ENCODE measurements at regions not wholly inside any gene's neighbourhood (a gene's known extent, or its start where the extent isn't known, plus 50 kb on each side); places are given as distances from the start of the nearest gene placed in this dataset.
"Not testable (repeated sequence)": the region's sequence is repeated elsewhere in the genome, so short reads cannot be mapped to it uniquely, and the experiment has no call there.

DNA sequence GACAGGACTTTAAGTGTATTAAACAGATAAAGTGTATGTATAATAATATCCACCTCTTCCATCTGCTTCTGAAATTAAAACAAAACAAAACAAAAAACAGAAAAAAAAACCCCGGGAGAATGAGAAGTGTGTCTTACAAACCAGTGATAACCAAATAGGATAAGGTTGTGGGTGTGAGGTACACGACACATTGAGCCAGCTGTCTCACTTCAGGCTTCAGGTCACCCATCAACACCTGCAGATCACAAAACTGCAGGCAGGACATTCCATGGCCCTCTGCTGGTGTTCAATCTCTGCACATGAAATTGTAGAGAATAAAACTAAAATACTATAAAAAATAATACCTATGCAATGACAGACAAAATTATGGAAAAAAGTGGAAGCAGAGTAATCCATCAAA is 339.9 kb downstream of the SFMBT2 start:
- DNase-seq (ENCODE audit: low read depth in 3 of 3, low spot score in 2 of 3), result no peak

DNA sequence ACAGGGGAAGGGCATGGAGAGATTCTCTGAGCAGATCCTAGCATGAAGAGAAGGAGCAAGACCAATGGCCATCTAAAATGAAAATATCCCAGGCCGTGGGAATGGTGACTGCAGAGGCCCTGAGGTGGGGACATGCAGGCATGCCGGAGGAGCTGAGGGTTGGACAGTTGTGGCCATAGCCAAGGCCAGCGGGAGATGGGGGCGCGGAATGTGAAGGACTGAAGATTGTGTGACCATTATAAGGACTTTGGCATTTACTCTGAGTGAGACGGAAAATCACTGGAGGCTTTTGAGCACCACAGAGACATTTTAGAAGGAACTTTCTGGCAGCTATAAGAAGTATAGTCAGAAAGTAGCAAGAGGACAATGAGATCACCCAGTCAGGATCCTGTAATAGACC is 341.1 kb downstream of the SFMBT2 start:
- no peak for DNase-seq (ENCODE audit: low read depth in 3 of 3, low spot score in 2 of 3)

DNA sequence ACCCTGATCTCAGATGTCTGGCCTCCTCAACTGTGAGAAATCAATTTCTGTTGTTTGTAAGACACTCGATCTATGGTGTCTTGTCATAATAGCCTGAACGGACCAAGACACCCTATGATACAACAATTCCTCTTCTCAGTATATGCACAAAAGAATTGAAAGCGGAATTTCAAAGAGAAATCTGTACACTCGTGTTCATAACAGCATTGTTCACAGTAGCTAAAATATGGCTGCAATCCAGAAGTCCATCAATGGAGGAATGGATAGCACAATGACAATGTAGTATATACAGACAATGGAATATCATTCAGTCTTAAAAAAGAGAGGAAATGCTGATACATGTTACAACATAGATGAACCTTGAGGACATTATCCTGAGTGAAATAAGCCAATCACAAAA is 354.6 kb downstream of the SFMBT2 start:
- DNase-seq (ENCODE audit: low read depth in 3 of 3, low spot score in 2 of 3), result no peak

DNA sequence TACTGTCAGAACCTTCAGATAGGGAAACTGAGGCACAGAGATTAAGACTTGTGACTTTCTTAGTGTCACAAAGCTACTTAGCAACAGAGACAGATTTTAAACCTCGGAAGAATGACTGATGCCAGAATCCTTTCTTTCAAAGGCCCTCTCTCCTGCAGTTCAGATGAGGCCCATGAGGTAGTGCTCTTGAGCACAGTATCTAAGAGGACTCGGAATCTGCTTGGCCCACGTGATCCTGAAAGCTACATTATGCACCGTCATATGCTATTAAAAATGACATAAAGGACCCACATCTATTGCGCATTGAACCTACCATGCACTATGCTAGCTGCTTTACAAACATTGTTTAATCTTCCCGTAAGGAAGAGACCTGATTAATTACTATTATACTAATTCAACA is 355.9 kb downstream of the SFMBT2 start:
- no peak for DNase-seq (ENCODE audit: low read depth in 3 of 3, low spot score in 2 of 3)

DNA sequence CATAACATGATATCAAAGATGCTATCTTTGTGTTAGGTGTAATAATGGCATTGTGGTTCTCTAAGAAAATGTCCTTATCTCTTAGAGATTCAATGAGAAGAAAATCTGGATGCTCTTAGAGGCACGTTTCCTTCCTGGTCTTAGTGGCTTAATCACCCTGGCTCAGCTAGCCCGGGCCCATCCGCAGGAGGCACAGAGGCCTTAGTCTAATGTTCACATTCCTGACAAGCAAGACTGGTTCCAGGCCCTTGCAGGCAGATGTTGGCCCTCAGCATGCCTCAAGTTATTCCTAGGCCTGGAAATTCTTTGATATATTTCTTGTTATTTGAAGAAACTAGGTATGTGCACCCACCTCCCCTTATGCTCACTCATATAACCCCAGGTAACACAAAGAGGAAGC is 357.6 kb downstream of the SFMBT2 start:
- no peak for DNase-seq (ENCODE audit: low read depth in 3 of 3, low spot score in 2 of 3)

DNA sequence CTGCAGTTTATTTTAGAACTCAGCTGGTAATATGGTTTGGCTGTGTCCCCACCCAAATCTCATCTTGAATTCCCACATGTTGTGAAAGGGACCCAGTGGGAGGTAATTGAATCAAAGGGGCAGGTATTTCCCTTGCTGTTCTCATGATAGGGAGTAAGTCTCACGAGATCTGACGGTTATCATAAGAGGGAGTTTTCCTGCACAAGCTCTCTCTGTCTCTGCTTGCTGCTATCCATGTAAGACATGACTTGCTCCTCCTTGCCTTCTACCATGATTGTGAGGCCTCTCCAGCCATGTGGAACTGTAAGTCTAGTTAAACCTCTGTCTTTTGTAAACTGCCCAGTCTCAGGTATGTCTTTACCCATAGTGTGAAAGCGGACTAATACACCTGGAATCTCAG is 360.8 kb downstream of the SFMBT2 start:
- not testable (repeated sequence) for DNase-seq (ENCODE audit: low read depth in 3 of 3, low spot score in 2 of 3)

DNA sequence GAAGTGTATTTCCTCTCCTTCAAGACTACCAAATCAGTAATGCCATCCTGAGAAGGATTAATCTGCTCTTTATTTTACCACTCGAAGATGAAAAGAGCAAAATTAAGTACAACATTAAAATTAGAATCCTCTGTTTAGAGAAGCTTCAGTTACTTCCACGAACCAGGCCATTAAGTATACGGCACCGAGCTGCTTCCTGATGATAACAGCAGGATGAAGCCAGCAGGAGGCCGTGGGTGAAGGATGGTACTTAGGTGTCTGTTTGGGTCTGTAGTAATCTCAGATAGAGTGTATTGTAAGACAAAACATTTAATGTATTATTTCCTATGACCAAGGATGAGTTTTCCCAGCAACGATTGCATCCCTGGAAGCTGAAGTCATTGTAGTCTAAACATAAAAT is 362.8 kb downstream of the SFMBT2 start:
- no peak for DNase-seq (ENCODE audit: low read depth in 3 of 3, low spot score in 2 of 3)

DNA sequence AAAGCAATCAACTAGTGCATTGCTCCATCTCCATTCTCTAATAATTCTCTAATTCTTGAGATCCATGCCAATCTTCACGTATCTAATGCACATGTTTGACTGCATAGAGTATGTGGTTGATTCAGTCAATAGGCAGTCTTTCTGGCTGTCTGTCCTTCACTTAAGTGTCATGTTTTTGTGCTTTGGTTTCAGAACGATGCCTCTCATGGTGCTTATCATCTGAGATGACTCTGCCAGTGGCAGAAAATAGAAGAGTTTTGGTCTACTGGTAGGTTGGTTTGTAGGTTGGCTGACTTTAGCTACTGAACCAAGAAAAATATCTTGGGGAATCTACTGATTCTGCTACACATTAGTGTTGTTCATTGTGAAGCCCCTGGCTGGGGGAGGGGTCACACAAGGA is 364.2 kb downstream of the SFMBT2 start:
- DNase-seq (ENCODE audit: low read depth in 3 of 3, low spot score in 2 of 3), result no peak

DNA sequence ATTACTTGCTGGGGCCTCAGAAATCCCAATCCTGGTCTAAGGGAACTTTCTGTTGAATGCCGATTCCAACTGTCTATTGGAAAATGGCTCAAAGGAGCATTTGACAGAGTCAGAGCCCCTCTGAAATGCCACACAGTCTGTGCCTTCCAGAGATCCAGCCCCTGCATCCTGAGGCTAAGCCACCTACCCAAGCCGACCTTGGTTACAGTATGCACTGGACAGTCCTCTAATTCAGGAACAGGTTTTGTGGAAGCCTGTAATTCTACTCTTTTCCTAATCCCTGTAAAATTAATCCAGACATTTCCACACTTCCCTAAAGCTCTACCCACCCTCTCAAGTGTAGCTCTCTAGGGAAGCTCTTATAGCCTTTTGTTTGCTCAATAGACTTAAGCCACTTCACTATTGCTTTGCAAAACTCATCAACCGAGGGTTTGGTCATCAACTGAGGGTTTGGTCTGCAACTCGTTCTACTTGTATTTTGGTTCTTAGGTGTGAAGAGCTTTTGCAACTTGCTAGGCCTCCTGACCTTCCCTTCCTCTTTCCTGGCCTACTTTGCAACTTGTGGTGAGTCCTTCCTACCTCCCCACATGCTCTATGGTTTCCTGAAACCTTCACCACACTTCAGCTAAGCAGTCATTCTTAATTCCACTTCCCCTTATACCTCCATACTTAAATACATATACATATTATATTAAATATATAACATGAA is 364.8 kb downstream of the SFMBT2 start:
- DNase-seq (ENCODE audit: low read depth in 3 of 3, low spot score in 2 of 3), result no peak

DNA sequence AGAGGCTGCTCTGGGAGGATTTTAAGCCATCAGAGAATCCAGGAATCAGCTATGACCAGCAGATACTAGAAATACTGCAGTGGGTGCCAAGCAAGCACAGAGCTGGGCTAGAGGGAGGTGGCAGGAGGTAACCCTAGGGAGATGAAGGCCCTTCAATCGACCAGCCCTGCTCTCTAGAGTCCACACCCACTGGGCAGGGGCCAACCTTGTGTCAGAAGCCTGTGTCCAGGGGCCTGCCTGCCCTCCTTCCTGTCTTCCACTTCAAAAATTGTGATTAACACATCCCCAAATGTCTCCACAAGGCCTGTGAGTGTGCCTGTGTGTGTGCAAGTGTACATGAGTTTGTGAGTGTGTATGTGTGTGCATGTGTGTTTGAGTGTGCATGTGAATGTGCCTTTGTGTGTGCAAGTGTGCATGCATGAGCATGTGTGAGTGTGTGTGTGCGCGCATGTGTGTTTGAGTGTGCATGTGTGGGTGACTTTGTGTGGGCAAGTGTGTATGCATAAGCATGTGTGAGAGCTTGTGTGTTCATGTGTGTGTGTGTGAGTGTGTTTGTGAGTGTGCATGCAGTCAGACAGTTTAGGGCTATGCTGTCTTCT is 367.7 kb downstream of the SFMBT2 start:
- DNase-seq (ENCODE audit: low read depth in 3 of 3, low spot score in 2 of 3), result no peak

DNA sequence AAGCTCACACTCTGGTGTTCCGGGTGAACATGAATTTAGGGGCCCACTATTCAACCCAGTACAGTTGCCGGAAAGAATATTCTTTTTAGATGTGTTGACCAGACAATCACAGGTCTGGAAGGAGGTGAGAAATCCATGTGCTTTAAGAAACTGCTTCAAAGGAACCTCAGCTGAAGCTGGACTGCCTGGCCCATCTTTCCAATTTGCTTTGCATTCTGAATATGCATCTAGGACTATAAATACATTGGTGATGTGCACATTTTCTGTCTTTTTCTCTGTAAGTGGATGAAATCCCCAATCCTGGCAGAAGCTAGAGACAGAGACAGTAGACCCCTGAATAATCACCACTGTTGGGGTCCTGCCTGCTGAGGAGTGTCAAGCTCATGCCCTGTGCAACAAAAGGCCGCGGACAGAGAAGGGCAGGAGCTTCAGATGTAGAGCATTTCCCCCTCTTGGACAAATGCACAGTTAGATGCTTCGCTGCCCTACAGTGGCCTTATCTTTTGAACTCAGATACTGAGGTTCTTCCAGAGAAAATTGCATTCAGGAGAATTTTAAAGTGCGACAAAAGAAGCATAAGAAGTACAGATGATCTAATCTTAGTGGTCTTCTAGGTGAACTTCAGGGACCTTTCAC is 368.3 kb downstream of the SFMBT2 start:
- no peak for DNase-seq (ENCODE audit: low read depth in 3 of 3, low spot score in 2 of 3)

DNA sequence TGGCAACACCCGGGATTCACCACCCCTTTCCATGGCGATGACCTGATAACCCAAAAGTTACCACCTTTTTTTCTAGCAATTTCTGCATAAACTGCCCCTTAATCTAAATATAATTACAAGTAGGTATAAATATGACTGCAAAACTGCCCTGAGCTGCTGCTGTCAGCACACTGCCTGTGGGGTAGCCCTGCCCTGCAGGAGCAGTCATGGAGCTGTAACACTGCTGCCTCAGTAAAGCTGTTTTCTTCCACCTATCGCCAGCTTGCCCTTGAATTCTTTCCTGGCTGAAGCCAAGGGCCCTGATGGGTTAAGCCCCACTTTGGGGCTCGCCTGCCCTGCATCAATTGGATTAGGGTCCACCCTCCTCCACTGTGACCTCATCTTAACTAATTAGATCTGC is 368.8 kb downstream of the SFMBT2 start:
- no peak for DNase-seq (ENCODE audit: low read depth in 3 of 3, low spot score in 2 of 3)

DNA sequence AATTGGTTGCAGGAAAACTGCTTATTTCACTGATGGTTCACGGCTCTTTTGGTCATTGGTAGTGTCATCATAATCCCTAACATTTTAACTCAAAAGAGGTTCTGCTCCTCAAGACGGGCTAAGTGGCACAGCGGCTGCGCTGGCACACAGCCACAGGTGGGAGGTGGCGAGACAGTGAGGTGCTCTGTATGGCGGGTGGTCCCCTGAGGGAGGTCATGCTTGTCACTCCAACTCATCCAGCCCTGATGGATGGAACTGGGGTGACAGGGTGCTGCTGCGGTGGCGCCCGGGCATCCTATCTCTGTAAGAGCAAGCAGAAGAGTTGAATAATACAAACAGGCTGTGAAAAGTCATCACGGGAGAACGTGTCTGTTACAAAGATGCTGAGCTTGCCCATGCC is 370.2 kb downstream of the SFMBT2 start:
- DNase-seq (ENCODE audit: low read depth in 3 of 3, low spot score in 2 of 3), result no peak

DNA sequence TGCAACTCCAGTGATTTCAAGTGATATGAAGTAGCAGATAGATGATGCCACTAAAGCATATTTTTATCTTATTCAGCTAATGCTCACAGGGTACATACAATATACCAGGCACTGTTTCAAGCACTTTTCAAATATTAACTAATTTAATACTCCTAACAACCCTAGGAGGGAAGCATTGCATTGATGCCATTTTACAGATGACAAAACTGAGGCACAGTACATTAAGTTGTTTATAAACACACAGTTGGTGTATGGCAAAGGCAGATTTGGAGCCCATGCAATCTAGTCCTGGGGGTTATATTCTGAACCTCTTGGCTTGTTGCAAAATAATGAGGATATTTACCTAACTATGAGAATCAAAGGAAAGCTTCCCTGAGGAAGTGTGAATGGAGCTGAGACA is 371.0 kb downstream of the SFMBT2 start:
- no peak for DNase-seq (ENCODE audit: low read depth in 3 of 3, low spot score in 2 of 3)

DNA sequence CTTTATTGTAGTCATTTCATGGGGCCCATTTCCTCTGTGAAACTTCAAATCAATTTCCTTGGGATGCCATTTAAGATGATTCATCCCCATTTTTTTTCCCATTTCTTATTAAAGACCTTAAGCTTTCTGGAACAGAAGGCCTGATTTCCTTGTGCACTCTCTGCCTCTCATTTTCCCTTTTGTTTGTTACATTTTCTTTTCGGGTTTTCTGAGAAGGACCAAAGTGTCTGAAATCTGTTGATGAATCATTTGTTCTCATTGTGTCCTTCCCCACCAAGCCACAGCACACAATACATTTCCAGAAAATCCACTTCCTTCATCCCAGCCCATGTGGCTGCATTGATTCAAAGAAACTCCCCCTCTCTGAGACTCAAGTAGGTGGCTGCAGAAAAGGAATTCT is 372.4 kb downstream of the SFMBT2 start:
- no peak for DNase-seq (ENCODE audit: low read depth in 3 of 3, low spot score in 2 of 3)

DNA sequence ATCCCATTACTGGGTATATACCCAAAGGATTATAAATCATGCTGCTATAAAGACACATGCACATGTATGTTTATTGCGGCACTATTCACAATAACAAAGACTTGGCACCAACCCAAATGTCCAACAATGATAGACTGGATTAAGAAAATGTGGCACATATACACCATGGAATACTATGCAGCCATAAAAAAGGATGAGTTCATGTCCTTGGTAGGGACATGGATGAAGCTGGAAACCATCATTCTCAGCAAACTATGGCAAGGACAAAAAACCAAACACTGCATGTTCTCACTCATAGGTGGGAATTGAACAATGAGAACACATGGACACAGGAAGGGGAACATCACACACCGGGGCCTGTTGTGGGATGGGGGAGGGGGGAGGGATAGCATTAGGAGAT is 373.4 kb downstream of the SFMBT2 start:
- not testable (repeated sequence) for DNase-seq (ENCODE audit: low read depth in 3 of 3, low spot score in 2 of 3)

DNA sequence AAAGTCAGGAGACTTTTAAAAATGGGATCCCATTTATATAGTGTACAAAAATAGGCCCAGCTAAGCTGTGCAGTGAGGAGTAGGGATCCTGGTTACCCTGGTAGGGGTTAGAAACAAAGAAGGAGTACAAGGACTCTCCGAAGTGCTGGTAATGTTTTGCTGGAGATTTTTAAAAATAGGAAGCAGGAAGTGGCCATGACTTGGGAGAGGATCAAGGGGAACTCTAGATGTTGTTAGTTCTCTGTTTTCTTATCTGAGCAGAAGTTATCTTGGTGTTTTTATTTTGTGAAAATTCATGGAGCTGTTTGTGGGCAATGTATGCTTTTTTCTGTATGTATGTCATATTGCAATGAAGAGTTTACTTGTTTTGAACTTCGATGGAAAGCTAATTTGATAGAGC is 373.9 kb downstream of the SFMBT2 start:
- no peak for DNase-seq (ENCODE audit: low read depth in 3 of 3, low spot score in 2 of 3)

DNA sequence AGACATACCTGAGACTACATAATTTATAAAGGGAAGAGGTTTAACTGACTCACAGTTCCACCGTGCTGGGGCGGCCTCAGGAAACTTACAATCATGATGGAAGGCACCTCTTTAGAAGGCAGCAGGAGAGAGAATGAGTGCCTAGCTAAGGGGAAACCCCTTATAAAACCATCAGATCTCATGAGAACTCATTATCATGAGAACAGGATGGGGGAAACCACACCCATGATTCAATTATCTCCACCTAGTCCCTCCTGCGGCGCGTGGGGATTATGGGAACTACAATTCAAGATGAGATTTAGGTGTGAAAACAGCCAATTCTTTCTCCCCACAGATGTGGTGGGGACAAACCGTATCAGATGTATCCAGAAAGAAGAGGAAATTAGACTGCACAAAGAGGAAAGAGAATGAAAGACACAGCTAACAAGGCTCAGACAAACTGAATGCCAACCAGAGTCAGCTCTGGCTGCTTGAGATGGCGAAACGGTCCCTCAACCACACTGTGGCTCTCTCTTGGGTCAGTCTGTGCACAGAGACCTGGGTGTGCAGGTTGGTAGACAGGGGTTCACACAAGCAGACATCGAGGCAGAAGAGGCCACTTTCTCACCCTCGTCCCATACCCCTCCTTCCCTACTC is 375.6 kb downstream of the SFMBT2 start:
- no peak for DNase-seq (ENCODE audit: low read depth in 3 of 3, low spot score in 2 of 3)

DNA sequence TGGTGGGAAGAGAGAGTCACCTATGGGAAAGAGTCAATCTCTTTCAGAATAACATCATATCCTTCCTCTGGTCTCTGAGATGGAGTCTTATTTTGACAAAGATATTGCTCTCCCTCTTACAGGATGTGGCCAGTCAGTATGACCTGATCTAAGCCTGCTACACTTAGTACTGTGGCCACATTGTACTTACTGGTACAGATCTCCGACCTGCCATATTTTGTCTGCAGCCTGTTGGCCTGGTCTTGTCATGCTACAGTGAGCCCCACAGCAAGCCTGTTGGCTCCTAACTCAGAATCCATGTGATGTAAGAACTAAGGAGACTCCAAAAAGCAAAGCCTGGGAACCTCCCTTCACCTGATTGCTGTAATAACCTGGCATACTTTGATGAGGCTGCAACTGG is 377.8 kb downstream of the SFMBT2 start:
- no peak for DNase-seq (ENCODE audit: low read depth in 3 of 3, low spot score in 2 of 3)

DNA sequence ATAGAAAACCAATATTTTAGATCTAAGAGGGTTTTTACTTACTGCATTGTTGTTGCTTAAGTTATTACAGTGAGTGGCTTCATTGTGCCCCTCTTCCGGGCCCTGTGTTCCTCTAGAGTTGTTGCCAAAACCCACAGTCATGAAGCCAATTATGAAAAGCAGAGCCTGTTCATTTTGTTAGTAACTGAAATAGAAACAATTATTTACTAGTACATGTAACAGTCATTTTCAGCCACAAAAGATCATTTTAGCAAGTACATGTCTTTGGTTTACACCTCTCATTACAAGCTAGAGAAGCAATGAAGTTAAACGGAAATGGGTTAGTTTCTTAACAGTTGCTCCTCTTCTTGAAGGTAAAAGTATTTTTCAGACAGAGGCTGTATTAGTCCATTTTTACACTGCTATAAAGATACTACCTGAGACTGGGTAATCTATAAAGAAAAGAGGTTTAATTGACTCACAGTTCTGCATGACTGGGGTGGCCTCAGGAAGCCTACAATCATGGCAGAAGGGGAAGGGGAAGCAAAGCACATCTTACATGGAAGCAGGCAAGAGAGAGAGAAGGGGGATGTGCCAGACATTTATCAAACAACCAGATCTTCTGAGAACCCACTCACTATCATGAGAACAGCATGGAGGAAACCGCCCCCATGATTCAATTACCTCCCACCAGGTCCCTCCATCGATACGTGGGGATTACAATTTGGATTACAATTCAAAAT is 380.5 kb downstream of the SFMBT2 start:
- no peak for DNase-seq (ENCODE audit: low read depth in 3 of 3, low spot score in 2 of 3)

DNA sequence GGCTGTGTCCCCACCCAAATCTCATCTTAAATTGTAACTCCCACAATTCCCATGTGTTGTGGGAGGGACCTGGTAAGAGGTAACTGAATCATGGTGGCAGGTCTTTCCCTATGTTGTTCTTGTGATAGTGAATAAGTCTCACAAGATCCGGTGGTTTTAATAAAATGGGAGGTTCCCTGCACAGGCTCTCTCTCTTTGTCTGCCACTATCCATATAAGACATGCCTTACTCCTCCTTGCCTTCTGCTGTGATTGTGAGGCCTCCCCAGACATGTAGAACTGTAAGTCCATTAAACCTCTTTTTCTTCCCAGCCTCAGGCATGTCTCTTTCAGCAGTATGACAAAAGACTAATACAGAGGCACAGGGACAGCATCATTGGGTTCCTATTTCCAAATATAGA is 381.2 kb downstream of the SFMBT2 start:
- DNase-seq (ENCODE audit: low read depth in 3 of 3, low spot score in 2 of 3), result no peak

Measured in right renal cortex interstitium (tissue), 3 donors.